PC-3 (cell line): ENCODE measurements at regions not wholly inside any gene's neighbourhood (a gene's known extent, or its start where the extent isn't known, plus 50 kb on each side); places are given as distances from the start of the nearest gene placed in this dataset.

ENCODE experiments used
- ATAC-seq: fragments of 200-7000 bp; cut with Tn5 transposase; 2 replicates; pipeline ENCODE4 v1.9.1; 2020; ENCODE audit warnings: mild to moderate bottlenecking, moderate library complexity
- BruUV-seq: library from RNA; stranded (reverse); fragments of 400-500 nt; replicated peaks from 2 replicates; lab custom pipeline; 2021; lab: Mats Ljungman, UMichigan
- CTCF ChIA-PET: fragments of 300-600 bp; sonication (Branson Sonifier 250); formaldehyde crosslinking; loops from one replicate; lab custom pipeline; 2022; ENCODE audit warnings: antibody characterized with exemption; lab: Charles Lee
- POLR2A ChIA-PET: fragments of 300-600 bp; sonication (Branson Sonifier 250); formaldehyde crosslinking; loops from one replicate; lab custom pipeline; 2022; ENCODE audit warnings: antibody characterized with exemption; ENCODE audit not compliant: unreplicated experiment; lab: Charles Lee
- DNase-seq: peaks from one replicate; pipeline ENCODE4 v3.0.0-alpha.2; 2015
- H2AFZ ChIP-seq: fragments of 300-600 bp; sonication (generic); 2 replicates; pipeline ENCODE4 v1.6.0; 2016; ENCODE audit warnings: antibody characterized with exemption, low read length
- H3F3A ChIP-seq: fragments of 300-600 bp; sonication (generic); one replicate; pipeline ENCODE4 v1.6.0; 2017; ENCODE audit warnings: antibody characterized with exemption, low read length, control low read depth, mild to moderate bottlenecking; ENCODE audit not compliant: unreplicated experiment
- H3K27ac ChIP-seq: fragments of 300-600 bp; sonication (generic); 2 replicates; pipeline ENCODE4 v1.5.1; 2016; ENCODE audit warnings: mild to moderate bottlenecking, low read length
- H3K27me3 ChIP-seq: fragments of 300-600 bp; sonication (generic); 2 replicates; pipeline ENCODE4 v1.6.1; 2016; ENCODE audit warnings: low read length, mixed read lengths
- H3K36me3 ChIP-seq: fragments of 300-600 bp; sonication (generic); 2 replicates; pipeline ENCODE4 v1.6.1; 2016; ENCODE audit warnings: low read depth, mixed run types, low read length, mixed read lengths
- H3K4me1 ChIP-seq: fragments of 300-600 bp; sonication (generic); 2 replicates; pipeline ENCODE4 v1.5.1; 2016; ENCODE audit warnings: low read length; ENCODE audit not compliant: insufficient read depth
- H3K4me2 ChIP-seq: fragments of 300-600 bp; sonication (generic); 2 replicates; pipeline ENCODE4 v1.6.0; 2016; ENCODE audit warnings: low read length
- H3K4me3 ChIP-seq: fragments of 300-600 bp; sonication (generic); 2 replicates; pipeline ENCODE4 v1.5.1; 2016; ENCODE audit warnings: mild to moderate bottlenecking, low read length, mixed read lengths
- H3K79me2 ChIP-seq: fragments of 300-600 bp; sonication (generic); 2 replicates; pipeline ENCODE4 v1.6.1; 2017; ENCODE audit warnings: low read length, mixed read lengths
- H3K9ac ChIP-seq: fragments of 300-600 bp; sonication (generic); 2 replicates; pipeline ENCODE4 v1.6.0; 2016; ENCODE audit warnings: mild to moderate bottlenecking, low read length
- H3K9me2 ChIP-seq: fragments of 300-600 bp; sonication (generic); replicated peaks from 2 replicates; pipeline ENCODE4 v1.6.1; 2016; ENCODE audit warnings: mixed run types, low read length, mixed read lengths
- H3K9me3 ChIP-seq: fragments of 300-600 bp; sonication (generic); 2 replicates; pipeline ENCODE4 v1.6.1; 2016; ENCODE audit warnings: low read length, mixed read lengths
- H4K20me1 ChIP-seq: fragments of 300-600 bp; sonication (generic); 2 replicates; pipeline ENCODE4 v1.6.1; 2016; ENCODE audit warnings: low read length, mixed read lengths
- CTCF ChIP-seq: fragments of 300-600 bp; sonication (generic); conservative IDR thresholded peaks from 2 replicates; pipeline ENCODE4 v1.5.1; 2017; ENCODE audit warnings: antibody characterized with exemption, low read depth, mild to moderate bottlenecking, low read length
- EZH2 ChIP-seq: fragments of 300-600 bp; sonication (generic); IDR thresholded peaks from one replicate; pipeline ENCODE4 v1.6.1; 2017; ENCODE audit warnings: antibody characterized with exemption, mild to moderate bottlenecking, low read length; ENCODE audit not compliant: unreplicated experiment
- EZH2phosphoT487 ChIP-seq: fragments of 300-600 bp; sonication (generic); IDR thresholded peaks from 2 replicates; pipeline ENCODE4 v1.6.1; 2018; ENCODE audit warnings: mild to moderate bottlenecking, antibody characterized with exemption, low read length, borderline replicate concordance
- intact Hi-C: fragments of 100-400 bp; cut with micrococcal nuclease; formaldehyde crosslinking; loops from 2 replicates; pipeline ENCODE4 v1.9.0; 2023

- H2AFZ ChIP-seq: no peak overlapping the region
- H3K4me3 ChIP-seq: no peak overlapping the region
- H3K79me2 ChIP-seq: no peaks in the 10 kb centered on the region
- no peaks in the 10 kb centered on the region for H3K9me2 ChIP-seq
- ATAC-seq (no peak), DNase-seq (no peak)
- peaks cover 5% of the 10 kb centered on the region; the same call in 1 of the 2 replicates for H3K36me3 ChIP-seq
- BruUV-seq: no TSS peak
- H3K9me3 ChIP-seq: 0 out of 2 replicates have a peak, but pooled peaks cover 15% of the 10 kb centered on the region
- peaks cover 12% of the 10 kb centered on the region for H3K4me1 ChIP-seq
- CTCF ChIA-PET: no interaction called here
- no peaks in the 10 kb centered on the region for H4K20me1 ChIP-seq
- no peak for TF ChIP-seq EZH2
- TF ChIP-seq EZH2phosphoT487: no peak
- TF ChIP-seq CTCF: no peak
- H3K27ac ChIP-seq: no peak overlapping the region
- no peak overlapping the region for H3K4me2 ChIP-seq
- intact Hi-C loops: no loop called here
- H3K9ac ChIP-seq: no peak overlapping the region
- POLR2A ChIA-PET: no interaction called here
- no peaks in the 10 kb centered on the region for H3F3A ChIP-seq
- H3K27me3 ChIP-seq: no peaks in the 10 kb centered on the region
Measured at GRCh38 chr15:39216816-39217215, 364.1 kb upstream of the THBS1 start.

GRCh38 chr15:39219608-39220007, 361.3 kb upstream of the THBS1 start:
- H3K36me3 ChIP-seq: peaks cover 5% of the 10 kb centered on the region; the same call in 1 of the 2 replicates
- intact Hi-C loops: no loop called here
- no peak overlapping the region for H2AFZ ChIP-seq
- no peak overlapping the region for H3K9ac ChIP-seq
- H3K4me3 ChIP-seq: no peak overlapping the region
- H3K27ac ChIP-seq: no peak overlapping the region
- ATAC-seq (no peak), DNase-seq (no peak)
- no peaks in the 10 kb centered on the region for H3K27me3 ChIP-seq
- 0 out of 2 replicates have a peak, but pooled peaks cover 14% of the 10 kb centered on the region for H3K9me3 ChIP-seq
- CTCF ChIA-PET: no interaction called here
- no peaks in the 10 kb centered on the region for H3F3A ChIP-seq
- H3K9me2 ChIP-seq: no peaks in the 10 kb centered on the region
- no TSS peak for BruUV-seq
- TF ChIP-seq CTCF: no peak
- TF ChIP-seq EZH2phosphoT487: no peak
- TF ChIP-seq EZH2: no peak
- peak overlapping the region; percentile 7; the same call in 1 of the 2 replicates for H3K4me2 ChIP-seq
- no peaks in the 10 kb centered on the region for H4K20me1 ChIP-seq
- H3K4me1 ChIP-seq: peaks cover 7% of the 10 kb centered on the region
- POLR2A ChIA-PET: no interaction called here
- H3K79me2 ChIP-seq: no peaks in the 10 kb centered on the region

- CTCF ChIA-PET: no interaction called here
Measured at GRCh38 chr15:39226169-39226937, 354.5 kb upstream of the THBS1 start.

More at GRCh38 chr15:39226169-39226937, 354.5 kb upstream of the THBS1 start:
- Histone ChIP-seq H3K27me3 (no peaks in the 10 kb centered on the region), H2AFZ (no peak overlapping the region), H3K79me2 (no peaks in the 10 kb centered on the region), H4K20me1 (no peaks in the 10 kb centered on the region), H3K9me3 (no peaks in the 10 kb centered on the region), H3F3A (no peaks in the 10 kb centered on the region), H3K4me2 (no peak overlapping the region), H3K9ac (no peak overlapping the region), H3K4me1 (no peaks in the 10 kb centered on the region), H3K27ac (no peak overlapping the region), H3K9me2 (no peaks in the 10 kb centered on the region), H3K36me3 (no peaks in the 10 kb centered on the region), H3K4me3 (no peak overlapping the region)
- POLR2A ChIA-PET: no interaction called here
- ATAC-seq (no peak), DNase-seq (no peak)
- intact Hi-C loops: no loop called here
- BruUV-seq: no TSS peak
- no peak for TF ChIP-seq EZH2
- TF ChIP-seq CTCF: no peak
- TF ChIP-seq EZH2phosphoT487: no peak
